T-helper 1 cell treated with Interleukin-12 subunit alpha and Interleukin-12 subunit beta and Interleukin-4 antibody, amounts not matched to agents 30 ng/mL and 1 ng/mL, for 36 hours (primary cell): ENCODE measurements at regions not wholly inside any gene's neighbourhood (a gene's known extent, or its start where the extent isn't known, plus 50 kb on each side); places are given as distances from the start of the nearest gene placed in this dataset.

Experiments
- intact Hi-C: fragments of 100-400 bp; cut with micrococcal nuclease; formaldehyde crosslinking; loops from one replicate; pipeline ENCODE4 v1.15.1; 2024

GRCh38 chr3:194987571-194988494 lies 283.1 kb downstream of the XXYLT1 start:
- intact Hi-C loops, result no loop called here

- intact Hi-C loops, result no loop called here
These were observed 282.3 kb downstream of the XXYLT1 start for GRCh38 chr3:194988495-194989165.

- intact Hi-C loops, result no loop called here
These were observed 281.7 kb downstream of the XXYLT1 start for GRCh38 chr3:194989241-194989640.

- intact Hi-C loops, result no loop called here
These were observed 280.3 kb downstream of the XXYLT1 start for GRCh38 chr3:194990454-194991337.

- intact Hi-C loops, result no loop called here
These were observed 279.7 kb downstream of the XXYLT1 start for GRCh38 chr3:194991338-194991654.

GRCh38 chr3:194993896-194994295 lies 277.1 kb downstream of the XXYLT1 start:
- intact Hi-C loops, result no loop called here

GRCh38 chr3:194994551-194994981 lies 276.4 kb downstream of the XXYLT1 start:
- intact Hi-C loops, result no loop called here

GRCh38 chr3:194995334-194995733 lies 275.6 kb downstream of the XXYLT1 start:
- intact Hi-C loops, result no loop called here

- intact Hi-C loops, result no loop called here
These were observed 275.0 kb downstream of the XXYLT1 start for GRCh38 chr3:194995922-194996321.

GRCh38 chr3:194996746-194997145 lies 274.2 kb downstream of the XXYLT1 start:
- intact Hi-C loops, result no loop called here

- intact Hi-C loops, result no loop called here
These were observed 272.5 kb downstream of the XXYLT1 start for GRCh38 chr3:194998417-194998816.

- intact Hi-C loops, result no loop called here
These were observed 272.0 kb downstream of the XXYLT1 start for GRCh38 chr3:194998948-194999347.

GRCh38 chr3:194999491-194999890 lies 271.5 kb downstream of the XXYLT1 start:
- intact Hi-C loops, result no loop called here

GRCh38 chr3:195001261-195001660 lies 269.7 kb downstream of the XXYLT1 start:
- intact Hi-C loops, result no loop called here

GRCh38 chr3:195001961-195002861 lies 268.7 kb downstream of the XXYLT1 start:
- intact Hi-C loops, result no loop called here

- intact Hi-C loops, result no loop called here
These were observed 267.7 kb downstream of the XXYLT1 start for GRCh38 chr3:195003006-195003892.

- intact Hi-C loops, result no loop called here
These were observed 267.1 kb downstream of the XXYLT1 start for GRCh38 chr3:195003893-195004289.

- intact Hi-C loops, result no loop called here
These were observed 266.3 kb downstream of the XXYLT1 start for GRCh38 chr3:195004512-195005250.

GRCh38 chr3:195005251-195005620 lies 265.7 kb downstream of the XXYLT1 start:
- intact Hi-C loops, result no loop called here
